ENCODE measurements at regions not wholly inside any gene's neighbourhood (a gene's known extent, or its start where the extent isn't known, plus 50 kb on each side); places are given as distances from the start of the nearest gene placed in this dataset.

DNA sequence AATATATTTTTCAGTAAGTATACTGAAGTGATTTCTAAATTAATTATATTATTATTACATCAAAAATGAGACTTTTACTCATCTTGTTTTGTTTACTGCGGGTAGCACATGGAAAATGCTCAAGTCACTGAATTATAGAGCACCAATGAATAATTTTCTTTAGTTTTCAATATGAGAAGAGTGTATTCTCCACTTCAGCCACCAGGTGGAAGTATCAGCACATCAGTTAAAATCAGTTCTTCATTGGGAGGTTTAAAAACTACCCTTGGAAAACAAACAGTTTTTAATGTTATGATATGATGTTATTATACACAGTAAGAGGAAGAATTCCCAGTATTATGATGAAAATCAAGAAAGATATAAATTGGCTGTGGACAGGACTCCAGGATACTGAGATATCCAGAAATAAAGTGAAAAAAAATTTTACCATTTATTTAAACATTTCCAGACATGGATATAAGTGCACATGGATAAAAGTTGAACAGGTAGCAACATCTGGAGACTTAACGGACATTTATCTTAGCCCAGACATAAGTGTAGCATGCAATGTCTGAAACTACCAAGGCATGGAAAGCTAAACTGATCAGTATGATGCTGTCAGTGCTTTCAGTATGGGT, 467.3 kb downstream of the KCNJ2 start:
- no peak for TF ChIP-seq ZNF274 (IDR thresholded peaks at IDR 0.05; ENCODE audit: low read depth, low read length)
- no peak overlapping the region for H3K4me3 ChIP-seq (ENCODE audit: low read length)

DNA sequence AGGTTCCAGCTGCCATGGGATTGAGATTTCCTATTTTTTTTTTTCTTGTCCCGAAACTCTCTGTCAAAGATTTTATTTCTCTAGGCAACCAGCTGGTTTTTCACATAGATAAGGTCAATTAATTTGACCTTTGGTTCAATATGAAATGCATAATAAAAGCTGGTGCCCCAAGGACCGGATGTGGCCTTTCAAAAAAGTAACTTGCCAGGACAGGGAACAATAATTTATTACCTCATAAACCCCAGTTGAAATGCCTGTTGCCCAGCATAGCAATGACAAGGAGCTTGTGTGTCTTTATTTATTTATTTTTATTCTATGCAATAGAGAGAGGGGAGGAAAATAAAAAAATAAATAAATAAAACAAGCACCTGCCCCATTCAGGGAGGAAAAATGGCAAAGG, 472.7 kb downstream of the KCNJ2 start:
- no peak overlapping the region for H3K4me3 ChIP-seq (ENCODE audit: low read length)
- TF ChIP-seq ZNF274 (IDR thresholded peaks at IDR 0.05; ENCODE audit: low read depth, low read length): no peak

DNA sequence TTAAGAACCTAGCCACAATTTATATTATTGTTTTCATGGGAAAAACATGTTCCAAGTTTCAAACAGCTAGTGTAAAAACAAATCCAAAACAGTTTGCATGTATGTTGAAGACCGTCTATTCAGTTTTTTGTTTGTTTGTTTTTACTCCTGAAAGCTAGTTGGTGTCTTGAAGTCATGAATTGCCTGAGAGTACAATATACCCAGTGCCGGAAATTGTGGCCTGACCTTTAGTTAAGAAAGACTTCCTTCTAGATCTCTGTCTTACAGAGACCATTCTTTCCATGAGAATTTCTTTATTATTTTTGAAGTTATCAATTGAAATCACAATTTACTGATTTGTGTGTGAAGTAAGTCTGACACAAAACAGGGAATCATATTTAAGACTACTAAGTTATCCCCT, 474.8 kb downstream of the KCNJ2 start:
- no peak overlapping the region for H3K4me3 ChIP-seq (ENCODE audit: low read length)
- no peak for TF ChIP-seq ZNF274 (IDR thresholded peaks at IDR 0.05; ENCODE audit: low read depth, low read length)

DNA sequence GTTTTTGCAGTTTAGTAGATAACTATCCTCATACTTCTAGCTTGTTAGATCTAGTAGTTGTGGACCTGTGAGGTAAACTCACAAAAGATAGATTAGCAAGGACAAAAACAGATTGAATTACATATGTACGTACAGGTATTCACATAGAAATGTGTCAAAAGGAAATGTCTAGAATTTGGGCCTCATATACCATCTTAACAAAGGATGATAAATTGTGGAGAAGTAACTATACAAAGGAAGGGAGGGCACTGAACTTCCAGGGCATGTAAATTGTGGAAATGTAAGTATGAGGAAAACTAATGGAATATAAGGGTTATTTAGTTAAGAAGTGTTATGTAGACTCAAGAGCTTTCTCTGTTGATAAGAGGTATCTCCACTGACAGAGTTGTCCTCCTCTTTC, 477.3 kb downstream of the KCNJ2 start:
- H3K4me3 ChIP-seq (ENCODE audit: low read length): no peak overlapping the region
- TF ChIP-seq ZNF274 (IDR thresholded peaks at IDR 0.05; ENCODE audit: low read depth, low read length): no peak

DNA sequence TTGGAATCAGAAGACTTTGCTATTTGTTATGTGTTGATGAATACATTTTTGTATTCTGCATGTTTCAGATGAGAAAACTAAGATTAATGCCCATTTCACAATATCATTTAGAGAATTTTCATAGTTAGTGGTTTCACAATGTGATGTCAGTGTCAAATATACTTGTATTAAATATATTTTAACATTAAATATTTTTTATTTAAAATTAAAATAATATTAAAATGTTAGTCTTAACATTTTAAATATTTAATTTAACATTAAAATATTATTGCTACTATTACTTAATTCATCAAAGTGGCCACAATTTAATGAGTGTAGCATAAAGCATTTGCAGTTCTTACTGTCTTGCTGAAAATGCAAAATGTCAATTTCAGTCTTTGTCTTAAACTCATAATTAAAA, 478.8 kb downstream of the KCNJ2 start:
- no peak for TF ChIP-seq ZNF274 (IDR thresholded peaks at IDR 0.05; ENCODE audit: low read depth, low read length)

DNA sequence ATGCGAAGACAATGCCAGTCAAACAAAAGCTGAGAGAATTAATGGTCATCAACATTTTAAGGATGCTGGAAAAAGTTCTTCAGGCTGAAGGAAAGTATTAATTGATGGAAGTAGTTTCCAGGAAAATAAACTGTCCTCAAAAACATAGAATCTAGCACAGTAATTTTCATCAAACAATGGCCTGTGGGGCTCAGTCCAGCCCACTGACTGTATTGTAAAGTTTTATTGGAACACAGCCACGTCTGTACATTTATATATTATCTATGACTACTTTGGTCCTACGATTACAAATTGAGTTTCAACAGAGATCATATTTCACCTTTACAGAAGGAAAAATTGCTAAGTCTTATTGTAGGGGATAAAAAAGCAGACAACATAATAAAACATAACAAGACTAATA, 484.5 kb downstream of the KCNJ2 start:
- no peak overlapping the region for H3K4me3 ChIP-seq (ENCODE audit: low read length)
- no peak for TF ChIP-seq ZNF274 (IDR thresholded peaks at IDR 0.05; ENCODE audit: low read depth, low read length)

More for the DNA sequence above, 478.8 kb downstream of the KCNJ2 start:
- no peak overlapping the region for H3K4me3 ChIP-seq (ENCODE audit: low read length)

DNA sequence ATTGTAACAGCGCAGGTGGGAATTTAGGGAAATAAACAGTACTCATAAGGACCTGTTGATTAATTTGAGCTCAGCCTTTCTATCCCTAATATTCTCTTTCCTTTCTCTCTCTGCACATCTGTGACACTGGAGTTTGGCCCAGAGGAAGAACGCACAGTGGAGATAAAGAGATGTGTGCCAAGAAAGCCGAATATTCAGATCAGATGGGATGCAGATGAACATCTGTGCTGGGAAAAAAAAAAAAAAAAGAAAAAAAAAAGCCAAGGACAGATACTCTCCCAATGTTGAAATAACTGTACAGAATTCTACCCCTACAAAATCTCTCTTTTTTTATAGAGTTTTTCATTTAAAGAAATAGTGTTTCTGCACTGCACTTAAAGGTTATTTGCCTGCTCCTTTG, 485.4 kb downstream of the KCNJ2 start:
- TF ChIP-seq ZNF274 (IDR thresholded peaks at IDR 0.05; ENCODE audit: low read depth, low read length): no peak
- H3K4me3 ChIP-seq (ENCODE audit: low read length): no peak overlapping the region

DNA sequence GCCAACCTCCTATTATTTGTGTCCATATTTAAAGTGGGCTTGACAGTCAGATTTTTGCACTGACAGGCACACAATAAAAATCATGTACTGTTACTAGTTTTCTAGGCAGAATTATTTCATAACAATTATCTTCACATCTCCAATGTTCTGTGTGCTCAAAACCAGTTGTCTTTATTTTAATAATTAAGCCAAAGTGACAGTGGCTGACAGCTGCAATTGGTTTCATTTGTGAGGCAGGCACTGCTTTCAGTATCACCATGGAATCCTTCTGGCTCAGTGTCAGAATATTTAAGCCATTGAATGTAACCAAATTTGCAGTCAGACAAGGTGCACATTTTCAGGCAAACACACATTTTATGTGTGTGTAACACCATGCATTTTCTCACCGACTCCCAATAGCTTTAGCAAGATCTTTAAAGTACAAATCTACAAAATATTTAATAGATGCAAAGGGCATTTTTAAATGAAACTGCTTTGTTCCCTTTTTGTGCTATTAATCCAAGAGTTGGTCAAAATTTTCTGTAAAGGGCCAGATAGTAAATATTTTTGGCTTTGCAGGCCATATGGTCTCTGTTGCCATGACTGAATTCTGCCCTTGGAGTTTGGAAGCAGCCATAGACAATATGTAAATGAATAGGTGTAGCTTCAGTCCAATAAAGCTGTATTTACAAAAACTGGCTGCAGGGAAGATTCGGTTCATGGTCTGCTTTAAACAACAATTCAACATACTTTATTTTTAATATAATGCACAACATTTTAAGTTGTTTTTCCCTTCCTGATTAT, 486.0 kb downstream of the KCNJ2 start:
- no peak for TF ChIP-seq ZNF274 (IDR thresholded peaks at IDR 0.05; ENCODE audit: low read depth, low read length)
- H3K4me3 ChIP-seq (ENCODE audit: low read length): no peak overlapping the region

DNA sequence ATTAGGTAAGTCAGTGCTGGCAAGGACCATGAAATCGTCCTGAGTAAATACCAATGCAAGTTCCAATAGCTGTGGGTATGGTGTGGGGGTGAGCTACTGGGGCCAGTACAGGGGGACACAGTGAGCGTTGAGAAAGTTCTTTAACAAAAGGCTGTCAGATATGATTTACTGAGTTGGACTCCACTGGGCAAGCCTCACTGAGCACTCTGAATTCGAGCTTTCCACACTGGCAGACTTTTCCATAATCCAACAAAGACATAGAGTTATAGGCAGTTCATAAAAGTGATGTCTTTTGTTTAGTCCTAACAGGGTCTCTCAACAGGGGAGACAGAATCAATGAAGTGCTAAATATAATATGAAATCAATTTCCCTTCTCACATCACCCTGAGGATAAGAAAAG, 489.0 kb downstream of the KCNJ2 start:
- no peak overlapping the region for H3K4me3 ChIP-seq (ENCODE audit: low read length)
- no peak for TF ChIP-seq ZNF274 (IDR thresholded peaks at IDR 0.05; ENCODE audit: low read depth, low read length)

DNA sequence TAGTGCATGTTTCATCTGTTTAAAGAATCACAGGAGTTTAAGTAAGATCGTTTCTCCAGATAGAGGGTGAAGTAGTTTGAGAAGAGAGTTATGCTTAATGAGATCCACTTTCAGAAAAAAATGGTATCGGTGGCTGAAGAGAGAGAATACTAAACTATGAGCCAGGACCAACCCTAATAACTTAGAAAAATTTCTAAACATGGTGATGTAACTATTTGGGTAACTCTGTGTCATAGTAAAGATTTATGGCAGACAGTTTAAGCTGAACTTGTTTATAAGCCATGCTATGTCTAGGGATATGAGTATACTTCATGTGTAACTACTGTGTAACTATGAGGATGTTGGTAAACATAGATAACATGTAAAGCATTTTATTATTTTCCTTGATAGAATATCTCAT, 489.5 kb downstream of the KCNJ2 start:
- no peak for TF ChIP-seq ZNF274 (IDR thresholded peaks at IDR 0.05; ENCODE audit: low read depth, low read length)
- H3K4me3 ChIP-seq (ENCODE audit: low read length): no peak overlapping the region

DNA sequence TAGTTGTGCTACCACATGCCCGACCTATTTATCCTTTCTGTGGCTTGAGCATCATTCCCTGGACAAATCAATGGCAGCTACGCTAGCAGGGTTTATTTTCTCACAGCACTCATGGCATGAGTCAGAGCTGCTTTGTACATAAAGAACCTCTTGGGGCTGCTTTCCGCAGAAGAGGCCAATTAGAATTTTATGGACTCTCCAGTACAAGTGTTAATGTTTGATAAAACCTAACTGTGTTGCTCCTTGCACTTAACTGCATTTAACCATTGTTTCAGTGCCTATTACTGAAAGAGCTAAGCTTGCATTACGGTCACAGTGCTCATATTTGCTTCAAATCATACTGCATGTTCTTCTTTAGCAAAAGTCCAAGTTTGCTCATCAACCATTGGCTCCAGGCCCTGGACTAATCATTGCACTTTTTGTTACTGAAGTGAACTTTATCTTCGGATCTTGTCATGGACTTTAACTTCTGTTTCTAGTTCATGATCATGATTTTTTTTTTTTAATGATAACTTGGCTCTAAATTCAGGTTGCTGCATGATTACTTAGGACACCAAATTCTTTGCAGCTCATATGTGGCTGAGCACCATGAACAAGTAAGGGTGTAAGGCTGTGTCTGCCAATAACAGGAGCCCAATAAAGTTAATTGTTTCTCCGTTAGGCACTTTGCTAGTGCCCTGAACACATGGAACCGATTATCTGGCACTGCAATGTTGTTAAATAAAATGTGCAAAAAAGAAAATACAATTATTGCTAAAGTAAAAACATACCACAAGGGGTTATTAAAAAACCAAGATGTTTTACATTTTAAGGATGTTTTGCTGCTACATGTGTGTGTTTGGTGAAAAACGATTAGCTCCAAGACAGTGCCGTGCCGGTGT, 492.2 kb downstream of the KCNJ2 start:
- no peak for TF ChIP-seq ZNF274 (IDR thresholded peaks at IDR 0.05; ENCODE audit: low read depth, low read length)
- no peak overlapping the region for H3K4me3 ChIP-seq (ENCODE audit: low read length)

DNA sequence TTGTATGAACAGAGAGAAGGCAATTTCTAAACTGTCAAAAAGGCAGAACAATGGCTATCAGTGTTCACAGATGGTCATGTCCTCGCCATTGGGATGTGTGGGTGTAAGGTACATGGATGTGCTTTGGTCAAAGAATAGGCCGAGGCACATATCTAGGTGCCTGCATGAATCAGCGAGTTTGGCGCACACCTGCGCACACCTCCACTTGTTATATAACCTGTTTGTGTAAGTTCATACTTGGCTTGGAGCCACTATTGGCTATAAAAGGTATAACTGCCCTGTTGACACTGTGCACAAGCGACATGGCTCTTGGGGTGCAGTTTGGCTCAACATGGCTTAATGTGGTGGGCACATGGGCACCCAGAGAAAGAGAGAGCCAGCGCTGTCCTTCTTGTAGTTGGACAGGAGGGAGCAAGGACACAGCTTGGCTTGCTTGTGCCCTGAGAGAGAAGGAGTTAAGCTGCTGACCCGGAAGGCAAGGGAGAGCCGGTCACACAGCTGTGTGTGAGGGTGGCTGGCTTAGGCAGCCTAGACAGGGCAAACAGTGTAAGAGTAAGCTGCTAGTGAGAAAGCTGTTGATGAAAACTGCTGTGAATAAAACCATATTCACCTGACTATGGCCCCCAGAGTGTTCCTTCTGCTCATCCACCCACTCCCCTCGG, 499.1 kb downstream of the KCNJ2 start:
- no peak overlapping the region for H3K4me3 ChIP-seq (ENCODE audit: low read length)
- TF ChIP-seq ZNF274 (IDR thresholded peaks at IDR 0.05; ENCODE audit: low read depth, low read length): no peak

DNA sequence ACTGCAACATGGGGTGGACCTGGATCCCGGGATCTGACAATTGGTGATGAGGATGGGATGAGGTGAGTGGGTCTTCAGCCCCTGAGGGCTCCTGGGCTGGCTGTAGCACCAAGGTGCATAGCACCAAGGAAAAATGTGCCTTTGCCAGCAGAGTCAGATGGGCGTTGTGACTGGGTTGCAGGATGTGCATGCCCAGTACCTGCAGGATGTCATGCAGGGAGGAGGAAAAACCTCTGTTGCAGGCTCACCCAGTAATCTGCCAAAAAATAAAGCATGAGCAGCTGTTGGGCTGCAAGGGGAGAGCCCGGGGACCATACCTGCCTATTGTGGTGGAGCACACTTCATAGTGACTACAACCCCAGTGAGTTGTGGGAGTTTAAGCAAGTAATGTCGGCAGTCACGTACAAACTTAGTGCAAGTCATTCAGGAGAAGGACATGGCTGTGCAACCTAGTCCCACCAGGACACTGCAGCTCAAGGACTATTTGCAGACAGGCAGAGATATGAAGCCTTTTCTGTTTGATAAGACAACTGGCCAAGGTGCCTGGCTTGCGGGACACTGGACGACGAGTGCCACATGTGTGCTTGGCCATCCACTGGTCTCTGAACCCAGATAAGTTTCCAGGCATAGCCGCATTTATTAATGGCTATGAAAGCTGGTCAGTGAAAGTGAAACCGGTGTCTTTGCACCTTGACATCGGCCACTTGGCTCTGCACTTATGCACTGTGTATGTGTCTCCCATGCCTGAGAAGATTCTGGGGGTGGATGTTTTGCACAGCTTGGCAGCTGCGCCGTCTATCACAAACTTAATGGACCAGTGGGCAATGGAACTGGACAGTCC, 499.8 kb downstream of the KCNJ2 start:
- H3K4me3 ChIP-seq (ENCODE audit: low read length): no peak overlapping the region
- TF ChIP-seq ZNF274 (IDR thresholded peaks at IDR 0.05; ENCODE audit: low read depth, low read length): no peak

All from GM08714 (cell line).